GM12878 (cell line): ENCODE measurements at regions not wholly inside any gene's neighbourhood (a gene's known extent, or its start where the extent isn't known, plus 50 kb on each side); places are given as distances from the start of the nearest gene placed in this dataset.

Experiments
- ATAC-seq: fragments of 200-7000 bp; cut with Tn5 transposase; 3 replicates; pipeline ENCODE4 v1.9.1; 2020; ENCODE audit warnings: mild to moderate bottlenecking, moderate library complexity
- BruUV-seq: library from RNA; stranded (reverse); fragments of 400-500 nt; replicated peaks from 2 replicates; lab custom pipeline; 2021; lab: Mats Ljungman, UMichigan
- CTCF ChIA-PET: fragments of 300-600 bp; sonication (Branson Sonifier 250); formaldehyde crosslinking; extraction: SDS; loops from one replicate; lab custom pipeline; 2021; ENCODE audit warnings: inconsistent platforms; lab: Yijun Ruan, JAX
- POLR2A ChIA-PET: fragments of 350-600 bp; formaldehyde crosslinking; extraction: SDS; loops from one replicate; lab custom pipeline; 2021; ENCODE audit warnings: inconsistent platforms; lab: Charles Lee
- RAD21 ChIA-PET: fragments of 300-600 bp; sonication (Branson Sonifier 250); formaldehyde crosslinking; loops from one replicate; lab custom pipeline; 2023; ENCODE audit warnings: antibody characterized with exemption; ENCODE audit not compliant: unreplicated experiment; lab: Charles Lee
- SMC1A ChIA-PET: fragments of 300-600 bp; sonication (Branson Sonifier 250); formaldehyde crosslinking; loops from one replicate; lab custom pipeline; 2023; ENCODE audit not compliant: unreplicated experiment, uncharacterized antibody; lab: Charles Lee
- DNase-seq: peaks from one replicate; pipeline ENCODE4 v3.0.0-alpha.2; 2011; ENCODE audit warnings: low read depth, low spot score
- FAIRE-seq: peaks from 3 replicates; lab custom pipeline; 2011; peaks lifted over from hg19 to GRCh38; lab: Jason Lieb, UNC
- H2AFZ ChIP-seq: 2 replicates; pipeline ENCODE4 v1.6.0; 2011; ENCODE audit warnings: low read depth, low read length, control low read depth; ENCODE audit not compliant: control insufficient read depth
- H3K27ac ChIP-seq: 2 replicates; pipeline ENCODE4 v1.5.1; 2011; ENCODE audit warnings: control low read depth; ENCODE audit not compliant: control insufficient read depth, insufficient read depth
- H3K27me3 ChIP-seq, 2 experiments: replicated peaks in 1 of 2; 2 replicates each; pipeline versions ENCODE4 v1.6.0 to v1.6.1; 2011; ENCODE audit warnings: low read length in 1 of 2; ENCODE audit not compliant: control insufficient read depth in 2 of 2, insufficient read depth in 2 of 2
- H3K36me3 ChIP-seq, 2 experiments: 2 replicates each; pipeline ENCODE4 v1.5.1; 2011; ENCODE audit warnings: low read length in 1 of 2; ENCODE audit not compliant: control insufficient read depth in 2 of 2, insufficient read depth in 2 of 2
- H3K4me1 ChIP-seq: 2 replicates; pipeline ENCODE4 v1.6.1; 2011; ENCODE audit warnings: mild to moderate bottlenecking, low read length, moderate library complexity, mixed read lengths; ENCODE audit not compliant: control insufficient read depth, insufficient read depth
- H3K4me2 ChIP-seq: 2 replicates; pipeline ENCODE4 v1.6.0; 2011; ENCODE audit warnings: control low read depth; ENCODE audit not compliant: control insufficient read depth, insufficient read depth
- H3K4me3 ChIP-seq: fragments of 200-600 bp; sonication (generic); 2 replicates; pipeline ENCODE4 v1.5.1; 2016
- H3K79me2 ChIP-seq: 2 replicates; pipeline ENCODE4 v1.6.0; 2011; ENCODE audit warnings: low read length; ENCODE audit not compliant: control insufficient read depth, insufficient read depth
- H3K9ac ChIP-seq: 2 replicates; pipeline ENCODE4 v1.8.0; 2011; ENCODE audit warnings: low read length, control low read depth, mixed read lengths; ENCODE audit not compliant: control insufficient read depth, insufficient read depth
- H3K9me3 ChIP-seq: replicated peaks from 3 replicates; pipeline ENCODE4 v1.5.1; 2011; ENCODE audit warnings: mild to moderate bottlenecking, low read length; ENCODE audit not compliant: control insufficient read depth, insufficient read depth
- H4K20me1 ChIP-seq: 2 replicates; pipeline ENCODE4 v1.6.0; 2011; ENCODE audit not compliant: control insufficient read depth, insufficient read depth
- HCFC1 ChIP-seq: fragments of 150-350 bp; IDR thresholded peaks from 2 replicates; pipeline ENCODE4 v1.6.1; 2014; ENCODE audit warnings: low read length
- HDAC6 ChIP-seq: fragments of 200-600 bp; sonication (generic); IDR thresholded peaks from one replicate; pipeline ENCODE4 v1.8.0; 2017; ENCODE audit warnings: antibody characterized with exemption; ENCODE audit not compliant: unreplicated experiment
- KAT2A ChIP-seq: conservative IDR thresholded peaks from 2 replicates; pipeline ENCODE4 v1.6.1; 2011; ENCODE audit warnings: low read depth, low read length; ENCODE audit not compliant: control insufficient read depth
- KLF5 ChIP-seq: fragments of 450-650 bp; IDR thresholded peaks from 2 replicates; pipeline ENCODE4 v1.6.1; 2014; ENCODE audit warnings: mild to moderate bottlenecking; ENCODE audit not compliant: partially characterized antibody
- NFYA ChIP-seq: IDR thresholded peaks from 2 replicates; pipeline ENCODE4 v1.6.1; 2011; ENCODE audit warnings: low read depth, mild to moderate bottlenecking, low read length, improper control_type of control experiment, borderline replicate concordance
- PAX5 ChIP-seq: IDR thresholded peaks from 2 replicates; pipeline ENCODE4 v1.6.1; 2011; ENCODE audit warnings: low read depth, low read length, borderline replicate concordance
- POLR2AphosphoS2 ChIP-seq: IDR thresholded peaks from 2 replicates; pipeline ENCODE4 v1.6.1; 2011; ENCODE audit warnings: low read depth, mild to moderate bottlenecking, low read length, improper control_type of control experiment, moderate library complexity
- SIN3A ChIP-seq: IDR thresholded peaks from 2 replicates; pipeline ENCODE4 v1.6.1; 2012; ENCODE audit warnings: low read depth, low read length, improper control_type of control experiment
- TAF1 ChIP-seq: IDR thresholded peaks from 2 replicates; pipeline ENCODE4 v1.6.1; 2011; ENCODE audit warnings: mild to moderate bottlenecking, low read depth, low read length, borderline replicate concordance
- USF2 ChIP-seq: IDR thresholded peaks from 2 replicates; pipeline ENCODE4 v1.6.1; 2011; ENCODE audit warnings: low read depth, low read length, improper control_type of control experiment, borderline replicate concordance
- ZNF384 ChIP-seq: IDR thresholded peaks from 2 replicates; pipeline ENCODE4 v1.6.1; 2012; ENCODE audit warnings: low read depth, mild to moderate bottlenecking, low read length, improper control_type of control experiment, borderline replicate concordance
- ZSCAN29 ChIP-seq: fragments of 450-650 bp; IDR thresholded peaks from 2 replicates; pipeline ENCODE4 v1.6.1; 2017; ENCODE audit warnings: mild to moderate bottlenecking, moderate library complexity
- WGBS: methylation state at CpG from one replicate; pipeline ENCODE4 v1.1.6; 2016; ENCODE audit warnings: low lambda C conversion rate; ENCODE audit not compliant: insufficient replicate concordance, insufficient coverage; ENCODE audit errors: missing lambda C conversion rate; 5-methylcytosine and 5-hydroxymethylcytosine counted together
- in situ Hi-C: fragments of 300-500 bp; cut with MboI; formaldehyde crosslinking; loops from 9 replicates; pipeline ENCODE4 v1.14.3; 2018; ENCODE audit warnings: mixed read lengths
- intact Hi-C: fragments of 100-400 bp; cut with micrococcal nuclease; formaldehyde crosslinking; loops from one replicate; pipeline ENCODE4 v1.14.2; 2022; ENCODE audit not compliant: unreplicated experiment

DNA sequence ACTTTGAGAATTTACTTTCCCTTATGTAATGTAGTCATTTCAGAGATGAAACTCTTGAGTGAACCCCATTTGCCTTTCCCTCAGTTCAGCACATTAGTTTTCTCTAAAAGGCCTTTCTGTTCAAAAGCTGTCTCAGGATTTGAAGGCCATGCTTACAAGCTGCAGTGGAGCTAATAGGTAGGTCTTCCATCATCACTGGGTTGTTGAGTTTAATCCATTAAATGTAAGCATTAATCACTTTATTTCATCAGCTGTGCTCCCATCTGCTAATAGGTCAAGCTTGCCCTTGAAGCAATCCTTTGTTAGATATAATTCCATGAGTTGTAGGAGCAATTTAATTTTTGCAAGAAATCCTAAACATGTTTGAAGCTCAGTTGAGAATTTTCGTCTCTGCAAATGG is 422.2 kb upstream of the ZP4 start:
- WGBS = 0% methylated on average over 1 of the region's 1 CpG
- ChIA-PET RAD21 (no interaction called here), SMC1A (interaction anchor here (1.7 kb wide), 1 partner anchor 18 kb away, joined by 4 read pairs; no protein-coding TSS in a partner anchor), POLR2A (no interaction called here), CTCF (no interaction called here)
- no peak overlapping the region for H3K4me3 ChIP-seq
- H2AFZ ChIP-seq = no peak overlapping the region
- H3K79me2 ChIP-seq = no peaks in the 10 kb centered on the region
- TF ChIP-seq ZSCAN29 (no peak), HDAC6 (no peak), KAT2A (no peak), HCFC1 (no peak), POLR2AphosphoS2 (no peak), KLF5 (no peak), PAX5 (no peak), USF2 (no peak), SIN3A (no peak), TAF1 (no peak), ZNF384 (no peak), NFYA (no peak)
- H3K9ac ChIP-seq = no peak overlapping the region
- BruUV-seq = no TSS peak
- no peaks in the 10 kb centered on the region for H3K4me1 ChIP-seq
- H3K27me3 ChIP-seq = no peaks in the 10 kb centered on the region
- intact Hi-C loops (no loop called here), in situ Hi-C loops (no loop called here)
- no peaks in the 10 kb centered on the region for H3K36me3 ChIP-seq
- no peaks in the 10 kb centered on the region for H4K20me1 ChIP-seq
- no peaks in the 10 kb centered on the region for H3K9me3 ChIP-seq
- H3K4me2 ChIP-seq = no peak overlapping the region
- no peak overlapping the region for H3K27ac ChIP-seq
- no peak for ATAC-seq
- no peak for DNase-seq
- no peak for FAIRE-seq
